Endothelial cell of hepatic sinusoid (primary cell): ENCODE measurements at regions not wholly inside any gene's neighbourhood (a gene's known extent, or its start where the extent isn't known, plus 50 kb on each side); places are given as distances from the start of the nearest gene placed in this dataset.

Experiments
- in situ Hi-C: cut with HindIII; loops from 2 replicates; pipeline ENCODE4 v1.10.0; 2017; ENCODE audit warnings: low sequenced_read_pairs

DNA sequence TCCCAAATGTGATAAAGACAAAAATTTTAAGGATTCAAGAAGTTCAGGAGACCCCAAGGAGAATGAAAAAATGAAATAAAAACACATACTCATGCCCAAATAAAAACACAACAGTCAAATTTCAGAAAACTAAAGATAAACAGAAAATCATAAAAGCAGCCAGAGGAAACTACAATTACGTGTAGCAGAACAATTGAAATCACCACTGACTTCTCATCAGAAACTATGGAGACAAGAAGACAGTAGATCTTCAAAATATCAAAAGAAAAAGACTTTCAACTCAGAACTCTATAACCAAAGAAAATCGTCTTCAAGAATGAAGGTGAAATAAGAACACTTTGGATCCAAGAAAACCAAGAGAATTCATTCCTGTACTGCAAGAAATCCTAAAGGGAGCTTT lies 54.9 kb downstream of the DIO3 start:
- in situ Hi-C loops = no loop called here

DNA sequence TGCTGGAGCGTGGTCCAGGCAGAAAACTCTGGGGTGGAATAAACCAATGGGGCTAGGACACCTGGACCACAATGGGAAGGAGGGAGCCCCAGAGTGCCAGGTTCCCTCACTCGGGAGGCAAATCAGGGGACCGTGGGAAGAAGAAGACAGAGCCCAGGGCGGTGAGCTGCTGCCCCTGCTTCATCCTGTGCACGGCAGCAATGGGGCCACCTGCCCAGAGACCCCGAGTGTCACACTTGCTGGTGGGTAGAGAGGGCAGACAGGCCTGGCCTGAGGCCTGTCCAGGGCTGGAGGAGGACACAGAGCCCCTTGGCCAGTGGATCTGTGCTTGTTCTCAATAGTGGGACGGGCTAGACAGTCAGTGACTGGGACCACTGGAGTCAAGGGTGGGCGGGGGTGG lies 58.2 kb downstream of the DIO3 start:
- in situ Hi-C loops = no loop called here

DNA sequence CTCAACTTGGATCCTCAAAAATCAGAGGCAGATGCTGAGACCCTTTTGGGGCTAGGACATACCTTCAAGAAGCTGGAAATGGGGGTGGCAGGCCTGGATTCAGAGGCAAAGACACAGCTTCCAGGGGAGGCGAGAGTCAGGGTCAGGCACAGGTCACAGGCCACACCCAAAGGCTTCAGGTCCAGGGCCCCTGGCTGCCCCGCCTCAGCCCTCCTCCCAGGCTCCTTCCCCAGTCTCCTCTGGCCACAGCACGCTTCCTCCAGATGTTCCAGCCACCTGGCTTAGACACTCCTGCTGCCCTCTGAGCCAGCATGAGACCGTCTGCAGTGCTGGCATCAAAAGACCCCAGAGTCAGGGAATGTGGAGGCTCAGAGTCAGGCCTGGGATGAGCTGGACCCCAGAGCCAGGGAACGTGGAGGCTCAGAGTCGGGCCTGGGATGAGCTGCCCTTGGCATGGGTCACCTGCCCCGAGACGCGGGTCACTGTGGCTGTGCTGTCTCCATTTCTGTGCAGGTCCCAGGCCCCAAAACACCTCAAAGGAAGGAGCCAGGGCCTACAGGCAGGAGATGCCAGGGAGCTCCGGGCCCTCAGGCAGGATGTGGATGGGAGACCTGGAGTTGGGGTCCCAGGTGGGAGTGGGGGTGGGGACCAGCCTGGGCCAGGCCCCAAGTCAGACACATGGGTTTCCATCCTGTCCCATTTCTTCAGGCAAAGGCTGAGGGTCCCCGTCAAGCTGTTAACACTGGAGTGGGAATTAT lies 58.9 kb downstream of the DIO3 start:
- in situ Hi-C loops = no loop called here

- in situ Hi-C loops = no loop called here
Observed at GRCh38 chr14:101620821-101621785, 59.8 kb downstream of the DIO3 start.

- in situ Hi-C loops = no loop called here
Observed at GRCh38 chr14:101622251-101623076, 61.2 kb downstream of the DIO3 start.

- in situ Hi-C loops = no loop called here
Observed at GRCh38 chr14:101623077-101623372, 61.7 kb downstream of the DIO3 start.

DNA sequence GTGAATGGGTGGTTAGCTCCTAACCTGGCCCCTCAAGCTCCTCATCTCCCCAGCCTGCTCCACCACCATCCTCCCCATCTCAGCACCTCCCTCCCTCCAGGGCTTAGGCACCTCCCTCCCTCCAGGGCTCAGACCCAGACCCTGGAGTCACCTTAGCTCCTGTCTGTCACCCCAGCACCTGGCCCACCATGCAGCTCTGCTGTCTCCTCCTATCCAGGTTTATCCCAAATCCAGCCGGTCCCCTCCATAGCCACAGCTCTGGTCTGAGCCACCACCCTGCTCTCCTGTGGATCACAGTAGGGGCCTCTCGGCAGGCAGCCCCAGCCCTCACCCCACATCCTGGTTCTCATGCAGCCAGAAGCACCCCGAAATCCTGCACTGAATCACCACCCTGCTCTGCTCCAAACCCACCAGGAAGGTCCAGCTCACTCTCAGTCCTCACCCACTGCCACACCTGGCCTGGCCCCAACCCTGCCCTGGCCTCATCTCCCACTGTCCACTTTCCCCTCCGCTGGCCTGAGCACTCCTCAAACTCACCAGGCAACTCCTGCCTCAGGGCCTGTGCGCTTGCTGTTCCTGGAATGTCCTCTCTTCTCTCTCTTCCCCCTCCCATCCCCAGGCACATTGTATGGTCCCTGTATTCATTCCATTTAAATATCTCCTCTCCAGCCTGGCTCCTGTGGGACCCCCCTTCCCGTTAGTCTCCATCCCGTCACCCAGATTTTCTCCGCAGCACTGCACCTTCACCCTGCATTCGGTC lies 62.6 kb downstream of the DIO3 start:
- in situ Hi-C loops = no loop called here

GRCh38 chr14:101624536-101624935 lies 63.2 kb downstream of the DIO3 start:
- in situ Hi-C loops = no loop called here

- in situ Hi-C loops = loop anchor here (25.0 kb wide), 1 partner anchor 963 kb away; no protein-coding TSS in a partner anchor
Observed at GRCh38 chr14:101625336-101626097, 64.2 kb downstream of the DIO3 start.

DNA sequence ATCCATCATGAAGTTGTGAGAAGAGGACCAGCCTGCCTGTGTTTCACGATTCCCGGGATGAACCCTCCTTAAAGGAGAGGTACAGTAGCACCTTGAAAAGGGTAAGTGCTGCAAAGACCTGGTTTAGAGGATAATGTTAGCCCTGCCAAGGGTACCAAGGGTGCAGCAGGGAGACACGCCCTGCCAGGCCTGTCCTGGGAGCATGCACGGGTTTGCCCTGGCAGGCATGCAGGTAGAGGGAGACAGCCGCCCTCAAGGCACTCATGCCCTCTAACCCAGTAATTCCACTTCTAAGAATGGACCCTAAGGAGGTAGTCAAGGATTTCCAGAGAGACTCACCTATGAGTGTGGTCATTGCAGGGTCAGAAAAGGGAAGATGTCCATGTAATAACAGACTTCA lies 65.0 kb downstream of the DIO3 start:
- in situ Hi-C loops = loop anchor here (25.0 kb wide), 1 partner anchor 964 kb away; no protein-coding TSS in a partner anchor

- in situ Hi-C loops = loop anchor here (25.0 kb wide), 1 partner anchor 966 kb away; no protein-coding TSS in a partner anchor
Observed at GRCh38 chr14:101627915-101628262, 66.6 kb downstream of the DIO3 start.

DNA sequence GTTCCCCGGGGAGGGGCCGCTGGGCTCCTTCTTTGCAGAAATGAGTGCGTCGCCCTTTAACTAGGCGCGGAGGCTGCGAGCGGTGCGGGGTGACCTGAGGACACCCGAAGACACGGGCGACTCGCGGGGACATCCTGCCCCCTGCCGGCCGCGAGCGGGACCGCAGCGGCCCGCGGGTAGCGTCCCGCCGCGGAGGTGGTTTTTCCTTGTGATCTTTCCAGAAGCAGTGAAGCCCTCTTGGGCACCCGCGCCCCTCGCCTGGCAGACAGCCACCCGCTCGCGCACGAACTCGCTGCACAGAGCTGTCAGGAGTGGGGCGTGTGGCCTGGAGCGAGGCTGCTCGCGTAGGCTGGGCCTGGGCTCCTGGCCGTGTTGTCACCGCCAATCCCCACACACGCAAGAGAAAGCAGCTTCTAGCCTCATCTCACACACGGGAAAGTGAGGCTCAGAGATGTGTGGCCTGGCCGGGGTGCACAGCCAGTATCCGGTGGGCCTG lies 67.2 kb downstream of the DIO3 start:
- in situ Hi-C loops = loop anchor here (25.0 kb wide), 1 partner anchor 966 kb away; no protein-coding TSS in a partner anchor

GRCh38 chr14:101628975-101629374 lies 67.7 kb downstream of the DIO3 start:
- in situ Hi-C loops = loop anchor here (25.0 kb wide), 1 partner anchor 967 kb away; no protein-coding TSS in a partner anchor

DNA sequence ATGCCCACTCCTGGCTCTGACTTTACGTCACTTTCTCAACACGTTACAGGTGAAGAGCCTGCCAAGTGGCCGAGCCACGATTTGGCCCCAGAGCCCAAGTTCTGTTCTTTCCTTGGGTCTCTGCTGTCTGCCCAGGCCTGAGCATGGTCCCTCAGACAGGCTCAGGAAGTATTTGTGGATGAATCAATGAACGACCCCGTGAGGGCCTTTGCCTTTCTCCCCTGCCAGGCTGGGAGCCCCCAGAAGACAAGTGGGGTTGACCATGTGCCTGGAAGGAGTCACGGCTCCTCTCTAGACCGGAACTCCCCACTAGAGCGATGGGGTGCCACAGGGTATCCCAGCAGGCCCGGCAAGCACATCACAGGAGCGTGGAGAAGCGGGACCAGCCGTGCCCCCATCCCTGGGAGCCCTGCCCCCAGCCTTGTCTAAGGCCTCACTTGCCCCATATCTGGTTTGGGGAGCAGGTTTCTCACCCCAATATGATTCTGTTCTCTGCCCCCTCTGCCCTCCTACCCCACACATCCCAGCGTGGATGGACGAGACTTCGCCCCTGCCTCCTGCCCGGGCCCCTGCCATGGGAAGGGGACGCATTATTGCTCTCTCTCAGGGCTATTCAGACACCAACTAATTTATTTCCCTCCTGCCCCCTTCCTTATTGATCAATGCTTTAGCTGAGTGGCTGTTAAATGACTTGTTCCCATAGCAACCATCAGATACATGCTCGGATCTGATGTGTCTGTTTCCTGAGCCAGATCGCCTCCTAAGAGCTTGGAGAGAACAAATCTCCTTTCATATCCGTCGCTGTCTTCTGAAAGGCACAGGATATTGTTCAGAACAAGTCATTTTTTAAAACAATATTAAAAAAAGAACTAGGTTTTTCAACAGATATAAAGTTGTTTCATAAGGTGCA lies 69.0 kb downstream of the DIO3 start:
- in situ Hi-C loops = loop anchor here (5.0 to 25.0 kb wide), 2 partner anchors 58 to 968 kb away; no protein-coding TSS in a partner anchor

- in situ Hi-C loops = loop anchor here (5.0 to 25.0 kb wide), 2 partner anchors 59 to 969 kb away; no protein-coding TSS in a partner anchor
Observed at GRCh38 chr14:101631199-101631598, 69.9 kb downstream of the DIO3 start.

DNA sequence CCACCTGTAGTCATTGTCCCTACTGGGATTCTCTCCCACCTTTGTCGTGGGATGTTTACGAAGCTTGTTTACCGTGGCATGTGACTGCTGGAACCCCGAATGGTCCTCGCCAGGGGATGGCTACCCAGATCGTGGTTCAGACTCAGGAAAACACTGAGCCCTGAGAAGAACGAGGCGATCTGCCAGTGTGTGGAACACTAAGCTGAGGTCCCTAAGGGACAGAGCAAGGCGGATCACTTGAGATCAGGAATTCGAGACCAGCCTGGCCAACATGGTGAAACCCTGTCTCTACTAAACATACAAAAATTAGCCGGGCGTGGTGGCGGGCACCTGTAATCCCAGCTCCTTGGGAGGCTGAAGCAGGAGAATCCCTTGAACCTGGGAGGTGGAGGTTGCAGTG lies 70.7 kb downstream of the DIO3 start:
- in situ Hi-C loops = loop anchor here (5.0 to 25.0 kb wide), 2 partner anchors 60 to 970 kb away; no protein-coding TSS in a partner anchor

- in situ Hi-C loops = loop anchor here (5.0 to 25.0 kb wide), 2 partner anchors 60 to 970 kb away; no protein-coding TSS in a partner anchor
Observed at GRCh38 chr14:101632520-101632919, 71.2 kb downstream of the DIO3 start.

GRCh38 chr14:101633276-101633675 lies 72.0 kb downstream of the DIO3 start:
- in situ Hi-C loops = loop anchor here (5.0 to 25.0 kb wide), 2 partner anchors 61 to 971 kb away; no protein-coding TSS in a partner anchor
